Fibroblast of skin of abdomen (primary cell): ENCODE measurements at regions not wholly inside any gene's neighbourhood (a gene's known extent, or its start where the extent isn't known, plus 50 kb on each side); places are given as distances from the start of the nearest gene placed in this dataset.

ENCODE experiments used
- DNase-seq: peaks from one replicate; pipeline ENCODE4 v3.0.0-alpha.2; 2013

DNA sequence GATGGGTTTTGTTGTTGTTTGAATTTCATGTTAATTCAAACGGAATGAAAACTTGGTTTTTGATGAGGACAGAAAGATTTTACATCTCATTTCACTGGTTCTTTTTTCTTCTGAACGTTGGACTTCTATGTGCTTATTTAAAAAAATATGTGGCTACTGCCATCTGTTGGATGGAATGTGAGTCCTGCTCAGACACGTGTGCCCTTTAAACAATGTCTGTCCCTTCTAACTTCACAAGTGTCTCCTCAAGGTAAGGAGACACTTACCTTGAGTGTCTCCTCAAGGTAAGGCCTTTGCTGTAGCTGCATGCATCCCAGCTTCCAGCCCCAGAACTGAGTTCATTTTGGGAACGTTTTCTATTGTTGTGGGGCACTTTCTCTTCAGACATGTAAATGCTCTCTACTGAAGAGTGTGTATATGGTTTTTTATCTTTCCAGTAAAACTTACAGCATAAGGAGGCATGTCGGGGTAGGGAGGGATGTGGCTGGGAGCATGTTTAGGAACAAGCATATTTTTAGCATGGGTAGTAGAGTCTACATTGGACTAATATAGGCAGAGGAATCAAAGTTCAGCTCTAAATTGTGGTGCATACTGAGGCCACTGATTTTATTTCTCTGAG, 63.1 kb upstream of the UBE3A start:
- DNase-seq: peak; percentile 31

DNA sequence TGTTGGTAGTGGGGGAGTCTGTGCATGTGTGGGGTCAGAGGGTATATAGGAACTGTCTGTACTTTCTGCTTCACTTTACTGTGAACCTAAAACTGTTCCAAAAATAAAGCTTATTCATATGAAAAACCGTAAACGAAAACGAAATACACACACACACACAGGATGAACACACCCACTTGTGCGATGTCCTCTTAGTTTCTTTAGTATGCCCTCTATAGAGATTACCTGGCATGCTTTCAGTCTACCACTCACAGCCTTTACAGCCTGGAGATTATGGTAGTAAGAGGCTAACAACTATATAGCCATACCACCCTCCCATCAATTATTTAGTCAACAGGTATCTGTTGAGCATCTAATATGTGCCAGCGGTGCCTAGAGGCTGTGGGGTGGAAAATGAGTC, 60.0 kb upstream of the UBE3A start:
- no peak for DNase-seq

DNA sequence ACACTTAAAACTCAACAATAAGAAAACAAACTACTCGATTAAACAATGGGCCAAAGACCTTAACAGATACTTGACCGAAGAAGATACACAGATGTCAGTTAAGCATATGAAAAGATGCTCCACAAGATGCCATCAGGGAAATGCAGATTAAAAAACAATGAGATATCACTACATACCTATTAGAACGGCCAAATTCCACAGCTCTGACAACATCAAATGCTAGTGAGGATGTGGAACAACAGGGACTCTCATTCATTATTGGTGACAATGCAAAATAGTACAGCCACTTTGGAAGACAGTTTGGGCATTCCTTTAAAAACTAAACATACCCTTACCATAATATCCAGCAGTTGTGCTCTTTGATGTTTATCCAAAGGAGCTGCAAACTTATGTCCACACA, 59.1 kb upstream of the UBE3A start:
- no peak for DNase-seq

DNA sequence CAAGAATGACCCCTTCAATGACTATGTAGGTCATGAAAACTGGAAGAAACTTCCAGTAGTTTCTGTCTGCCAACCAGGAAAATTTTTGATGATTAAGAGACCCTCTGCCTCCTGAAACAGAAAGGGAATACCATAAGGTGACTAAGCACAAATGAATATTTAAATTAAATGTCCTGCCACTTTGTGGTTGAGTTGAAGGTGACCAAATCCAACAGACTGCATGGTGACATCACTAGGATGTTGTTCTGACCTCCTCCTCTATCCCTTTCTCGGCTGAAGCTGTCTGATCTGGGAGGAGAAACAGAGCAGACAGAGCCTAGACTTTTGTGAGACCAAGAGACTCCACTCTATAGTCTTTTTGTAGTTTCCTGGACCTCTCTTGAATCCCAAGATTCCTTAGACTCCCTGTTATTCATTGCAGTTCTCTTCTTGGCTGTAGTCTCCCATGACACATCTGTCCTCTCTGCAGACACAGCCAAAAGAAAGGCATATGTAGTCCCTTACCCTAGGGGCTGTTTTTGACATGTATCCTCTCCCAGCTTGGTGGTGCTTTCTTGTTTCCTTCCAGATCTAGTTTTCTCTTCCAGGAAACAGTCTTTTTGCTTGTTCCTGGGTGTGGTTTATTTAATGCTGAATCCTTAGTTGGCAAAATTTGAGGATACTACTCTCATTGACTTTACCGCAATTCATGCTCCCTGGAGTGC, 55.2 kb upstream of the UBE3A start:
- DNase-seq: no peak

DNA sequence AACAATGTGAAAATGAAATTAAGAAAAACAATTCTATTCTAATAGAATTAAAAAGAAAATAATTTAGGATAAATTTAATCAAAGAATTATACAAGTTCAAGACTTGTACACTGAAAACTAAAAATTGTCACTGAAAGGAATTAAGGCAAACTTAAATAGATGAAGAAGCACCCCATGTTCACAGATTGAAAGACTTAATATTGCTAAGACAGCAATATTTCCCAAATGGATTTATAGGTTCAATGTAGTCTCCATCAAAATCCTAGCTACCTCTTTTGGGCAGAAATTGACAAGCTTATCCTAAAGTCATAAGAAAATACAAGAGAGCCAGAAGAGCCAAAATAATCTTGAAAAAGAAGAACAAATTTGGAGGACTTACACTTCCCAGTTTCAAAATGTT, 53.5 kb upstream of the UBE3A start:
- no peak for DNase-seq
